ENCODE measurements at regions not wholly inside any gene's neighbourhood (a gene's known extent, or its start where the extent isn't known, plus 50 kb on each side); places are given as distances from the start of the nearest gene placed in this dataset.

- peak; percentile 16 for DNase-seq
Measured at GRCh38 chr7:28296571-28297483, 115.5 kb upstream of the CREB5 start.

DNA sequence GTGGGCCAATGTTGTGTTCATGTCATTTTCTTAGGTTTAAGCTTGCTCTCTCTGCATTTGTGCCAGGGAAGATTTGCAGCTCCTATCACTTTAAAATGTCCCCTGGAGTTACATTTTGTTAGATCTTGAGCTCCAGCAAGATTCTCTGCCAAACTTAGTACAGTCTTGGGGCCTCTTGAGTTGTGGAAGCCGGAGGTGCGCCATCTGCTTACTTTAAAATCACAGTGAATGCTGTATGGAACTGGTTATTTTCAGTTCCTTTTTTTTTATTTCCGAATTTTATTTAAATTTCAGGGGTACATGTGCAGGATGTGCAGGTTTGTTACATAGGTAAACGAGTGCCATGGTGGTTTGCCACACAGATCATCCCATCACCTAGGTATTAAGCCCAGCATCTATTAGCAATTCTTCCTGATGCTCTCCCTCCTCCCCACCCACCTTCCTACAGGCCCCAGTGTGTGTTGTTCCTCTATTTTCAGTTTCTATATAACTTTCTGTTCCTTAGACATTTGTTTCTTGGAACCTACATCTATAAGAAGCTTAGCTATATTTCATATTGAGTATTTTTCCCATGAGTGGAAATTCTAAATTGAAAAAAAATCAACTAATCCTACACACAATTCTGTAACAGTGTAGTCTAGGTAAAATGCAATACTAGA, 114.4 kb upstream of the CREB5 start:
- peak; percentile 49 for DNase-seq

- DNase-seq: no peak
Measured at GRCh38 chr7:28298870-28299518, 113.3 kb upstream of the CREB5 start.

DNA sequence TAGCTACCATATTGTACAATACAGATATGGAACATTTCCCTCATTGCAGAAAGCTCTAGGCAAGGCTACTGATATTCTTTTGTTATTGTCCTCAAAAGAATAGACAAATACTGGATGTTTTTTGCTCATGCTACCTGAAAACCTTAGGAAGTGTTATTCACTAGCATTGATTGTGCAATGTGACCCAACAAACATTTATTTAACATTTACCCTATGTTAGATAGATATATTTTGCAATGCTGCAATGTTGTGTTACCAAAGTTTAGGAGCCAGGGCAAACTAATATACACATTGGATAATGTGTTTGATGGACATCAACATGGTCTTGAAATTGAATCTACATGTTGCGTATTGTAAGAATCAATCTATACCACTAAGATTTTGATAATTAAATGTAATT, 112.8 kb upstream of the CREB5 start:
- DNase-seq: no peak

- DNase-seq: no peak
Measured at GRCh38 chr7:28300488-28300887, 111.8 kb upstream of the CREB5 start.

- DNase-seq: no peak
Measured at GRCh38 chr7:28301148-28301641, 111.1 kb upstream of the CREB5 start.

DNA sequence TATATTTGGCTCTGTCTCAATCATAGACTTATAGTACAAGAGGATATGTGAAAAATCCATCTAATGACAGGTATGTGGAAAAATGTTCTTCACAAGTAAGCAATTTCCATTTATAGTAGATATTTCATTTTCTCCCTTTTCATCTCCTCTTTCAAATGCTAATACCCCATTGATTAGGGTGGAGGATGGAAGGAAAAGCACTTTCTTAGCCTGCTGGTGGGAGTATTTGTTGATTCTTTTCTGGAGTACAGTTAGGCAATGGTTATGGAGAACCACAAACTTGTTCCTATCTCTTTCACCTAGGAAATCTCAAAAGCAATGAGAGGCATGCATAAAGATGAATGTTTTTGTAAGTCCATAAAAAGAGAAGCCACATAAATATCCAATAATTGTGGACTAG, 108.0 kb upstream of the CREB5 start:
- no peak for DNase-seq

DNA sequence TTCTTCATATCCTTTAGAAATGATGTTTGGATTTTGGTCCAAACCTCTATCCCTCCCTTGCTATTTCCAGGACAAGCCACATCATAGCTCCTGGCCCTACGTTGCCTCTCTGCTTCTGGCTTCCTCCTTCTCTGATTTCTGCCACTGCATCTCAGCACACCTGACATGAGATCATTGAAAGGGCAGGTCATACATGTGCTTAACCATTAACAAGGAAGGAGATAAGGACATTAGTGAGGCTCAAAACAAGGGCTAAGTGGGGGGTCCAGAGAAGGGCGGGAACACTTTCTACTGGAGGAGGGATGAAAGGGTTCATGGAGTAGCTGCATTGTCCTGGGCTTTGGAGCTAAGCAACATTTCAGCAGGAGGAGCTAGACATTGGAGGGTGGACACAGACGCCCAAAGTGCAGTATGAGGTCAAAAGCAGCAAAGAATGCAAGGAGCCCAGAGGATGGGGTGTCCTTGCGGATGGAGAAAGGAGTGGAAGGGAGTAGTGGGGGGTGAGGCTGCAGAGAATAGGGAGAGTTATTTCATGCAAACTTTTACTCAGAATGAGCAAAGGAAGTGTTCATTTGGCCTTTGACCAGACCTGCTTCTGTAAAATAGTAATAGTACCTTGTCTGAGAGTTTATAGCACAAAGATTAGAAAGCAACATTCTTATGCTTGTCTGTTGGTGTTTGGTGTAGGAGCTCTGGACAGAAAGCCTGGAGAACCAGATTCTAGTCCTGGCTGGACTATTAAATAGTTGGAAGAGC, 102.4 kb upstream of the CREB5 start:
- no peak for DNase-seq

- no peak for DNase-seq
Measured at GRCh38 chr7:28310460-28310848, 101.9 kb upstream of the CREB5 start.

DNA sequence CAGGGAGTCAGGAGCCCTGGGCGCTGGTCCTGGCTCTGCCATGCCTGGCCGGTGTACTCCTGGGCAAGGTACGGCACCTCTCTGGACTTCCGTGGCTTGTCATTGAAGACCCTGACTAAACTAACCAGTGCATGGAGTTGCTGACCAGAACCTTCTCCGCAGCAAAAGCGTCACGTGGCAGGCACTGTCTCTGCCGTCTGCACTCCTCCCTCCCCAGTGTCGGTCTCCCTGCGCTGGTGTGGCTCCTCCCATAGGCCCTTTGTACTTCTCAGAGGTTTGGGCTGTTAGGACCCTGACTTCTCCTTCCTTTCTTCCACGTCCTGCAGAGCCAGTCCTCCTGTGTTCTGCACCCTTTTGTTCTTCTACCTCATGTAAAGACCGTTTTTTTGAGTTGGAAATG, 100.6 kb upstream of the CREB5 start:
- DNase-seq: no peak

DNA sequence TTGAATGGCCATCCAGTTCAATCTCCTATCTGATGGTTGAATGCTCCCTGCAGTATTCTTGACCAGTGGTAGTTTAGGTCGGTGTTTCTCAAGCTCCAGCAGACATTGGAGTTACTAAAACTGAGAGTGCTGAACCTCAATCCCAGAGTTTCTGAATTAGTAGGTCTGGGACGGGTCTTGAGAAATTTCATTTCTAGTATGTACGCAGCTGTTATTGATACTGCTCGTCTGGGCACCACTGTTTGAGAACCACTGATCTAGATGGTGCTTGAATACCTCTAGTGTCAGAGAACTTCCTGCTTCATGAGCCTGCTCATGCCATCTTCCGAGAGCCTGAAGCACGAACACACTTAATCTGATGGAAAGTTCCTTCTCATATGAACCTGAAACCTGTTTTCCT, 99.4 kb upstream of the CREB5 start:
- DNase-seq: no peak

DNA sequence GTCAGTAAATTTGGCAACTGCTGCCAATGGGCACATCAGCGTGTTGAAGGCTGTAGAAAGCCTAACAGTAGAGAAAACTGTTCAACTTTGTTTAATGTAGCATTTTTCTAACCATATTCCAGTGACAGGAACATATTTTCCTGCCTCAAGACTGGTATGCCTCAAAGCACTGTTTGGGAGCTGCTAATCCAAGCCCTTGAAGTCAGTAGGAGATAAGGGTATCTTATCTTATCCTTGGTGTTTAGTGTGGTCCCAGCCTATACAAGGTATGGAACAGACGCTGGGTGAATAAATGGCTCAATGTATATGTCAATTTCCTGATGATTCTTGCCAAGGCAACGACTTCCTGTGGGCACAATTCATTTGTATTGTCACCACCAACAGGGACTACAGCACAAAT, 97.5 kb upstream of the CREB5 start:
- no peak for DNase-seq

- no peak for DNase-seq
Measured at GRCh38 chr7:28315565-28316410, 96.5 kb upstream of the CREB5 start.

- no peak for DNase-seq
Measured at GRCh38 chr7:28316489-28316888, 95.8 kb upstream of the CREB5 start.

GRCh38 chr7:28318101-28318762, 94.1 kb upstream of the CREB5 start:
- DNase-seq: no peak

DNA sequence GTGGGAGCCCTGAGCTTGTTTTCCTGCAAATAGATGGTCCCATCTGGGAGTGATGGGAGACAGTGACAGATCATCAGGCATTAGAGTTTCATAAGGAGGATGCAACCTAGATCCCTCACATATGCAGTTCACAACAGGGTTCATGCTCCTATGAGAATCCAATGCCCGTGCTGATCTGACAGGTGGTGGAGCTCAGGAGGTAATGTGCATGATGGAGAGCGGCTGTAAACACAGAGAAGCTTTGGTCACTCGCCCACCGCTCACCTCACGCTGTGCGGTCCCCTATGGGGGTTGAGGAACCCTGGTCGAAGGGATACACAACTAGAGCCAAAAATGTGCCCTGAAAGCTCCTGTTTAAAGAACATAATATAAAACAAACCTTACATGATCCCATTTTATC, 88.5 kb upstream of the CREB5 start:
- no peak for DNase-seq

GRCh38 chr7:28328146-28328545, 84.2 kb upstream of the CREB5 start:
- no peak for DNase-seq

- peak; percentile 49 for DNase-seq
Measured at GRCh38 chr7:28328822-28329660, 83.3 kb upstream of the CREB5 start.

GRCh38 chr7:28329661-28330363, 82.5 kb upstream of the CREB5 start:
- DNase-seq: peak; percentile 68

All from inflammatory macrophage treated with lipopolysaccharide for 4 hours (primary cell).